K562 (cell line): ENCODE measurements at regions not wholly inside any gene's neighbourhood (a gene's known extent, or its start where the extent isn't known, plus 50 kb on each side); places are given as distances from the start of the nearest gene placed in this dataset.

Experiments
- ASH1L ChIP-seq: fragments of 450-650 bp; IDR thresholded peaks from 2 replicates; pipeline ENCODE4 v1.6.1; 2018; ENCODE audit warnings: borderline replicate concordance, mild to moderate bottlenecking, low read depth; ENCODE audit not compliant: partially characterized antibody
- CREBBP ChIP-seq: IDR thresholded peaks from one replicate; pipeline ENCODE4 v1.6.1; 2012; ENCODE audit warnings: low read depth, mild to moderate bottlenecking, control low read depth, inconsistent platforms, low read length
- CREM ChIP-seq: IDR thresholded peaks from 2 replicates; pipeline ENCODE4 v1.6.1; 2014; ENCODE audit warnings: antibody characterized with exemption, low read depth
- FOS ChIP-seq: IDR thresholded peaks from 3 replicates; pipeline ENCODE4 v1.6.1; 2011; ENCODE audit not compliant: insufficient read length; ENCODE audit errors: extremely low read depth
- FOXM1 ChIP-seq, 2 experiments: fragments of 450-650 bp in 1 of 2; sonication (generic) in 1 of 2; formaldehyde crosslinking in 1 of 2; IDR thresholded peaks; 2 replicates each; pipeline versions ENCODE4 v1.6.1 to v1.9.0; 2017 to 2022; ENCODE audit warnings: low read depth in 2 of 2, mild to moderate bottlenecking in 2 of 2, missing genetic modification reagents in 1 of 2, moderate library complexity in 1 of 2
- KLF13 ChIP-seq: fragments of 450-650 bp; IDR thresholded peaks from 2 replicates; pipeline ENCODE4 v1.6.1; 2016; ENCODE audit warnings: missing genetic modification characterization, low read depth, mild to moderate bottlenecking, missing compliant biosample characterization, moderate library complexity, borderline replicate concordance
- L3MBTL2 ChIP-seq: fragments of 450-650 bp; IDR thresholded peaks from 2 replicates; pipeline ENCODE4 v1.6.1; 2016; ENCODE audit warnings: mild to moderate bottlenecking, moderate library complexity
- POLR2AphosphoS2 ChIP-seq: IDR thresholded peaks from 2 replicates; pipeline ENCODE4 v1.6.1; 2012; ENCODE audit warnings: low read length, improper control_type of control experiment
- POU5F1 ChIP-seq: fragments of 150-350 bp; IDR thresholded peaks from 2 replicates; pipeline ENCODE4 v1.6.1; 2014; ENCODE audit warnings: borderline replicate concordance, low read length, low read depth, mild to moderate bottlenecking; ENCODE audit not compliant: partially characterized antibody
- RBFOX2 ChIP-seq: fragments of 200-400 bp; formaldehyde crosslinking; IDR thresholded peaks from 2 replicates; pipeline ENCODE4 v1.6.1; 2017; ENCODE audit warnings: low read depth, mild to moderate bottlenecking, low read length, moderate library complexity
- RBM25 ChIP-seq: fragments of 200-400 bp; formaldehyde crosslinking; IDR thresholded peaks from 2 replicates; pipeline ENCODE4 v1.6.1; 2018; ENCODE audit warnings: low read length, low read depth, moderate library complexity; ENCODE audit not compliant: severe bottlenecking
- ZSCAN32 ChIP-seq: fragments of 450-650 bp; formaldehyde crosslinking; IDR thresholded peaks from 2 replicates; pipeline ENCODE4 v1.4.0; 2020; ENCODE audit warnings: mild to moderate bottlenecking, moderate library complexity
- TF ChIP-seq, protein P1 (sequence below): fragments of 200-400 bp; formaldehyde crosslinking; IDR thresholded peaks from 2 replicates; pipeline ENCODE4 v1.6.1; 2017; ENCODE audit warnings: mild to moderate bottlenecking, low read depth, low read length, moderate library complexity
- TF ChIP-seq, protein P2 (sequence below): fragments of 250-450 bp; sonication (Bioruptor Pico); IDR thresholded peaks from 2 replicates; pipeline ENCODE4 v1.4.0; 2020; ENCODE audit warnings: mild to moderate bottlenecking
- TF ChIP-seq, protein P3 (sequence below): fragments of 450-650 bp; formaldehyde crosslinking; IDR thresholded peaks from 2 replicates; pipeline ENCODE4 v1.4.0; 2022; ENCODE audit warnings: missing genetic modification characterization

DNA sequence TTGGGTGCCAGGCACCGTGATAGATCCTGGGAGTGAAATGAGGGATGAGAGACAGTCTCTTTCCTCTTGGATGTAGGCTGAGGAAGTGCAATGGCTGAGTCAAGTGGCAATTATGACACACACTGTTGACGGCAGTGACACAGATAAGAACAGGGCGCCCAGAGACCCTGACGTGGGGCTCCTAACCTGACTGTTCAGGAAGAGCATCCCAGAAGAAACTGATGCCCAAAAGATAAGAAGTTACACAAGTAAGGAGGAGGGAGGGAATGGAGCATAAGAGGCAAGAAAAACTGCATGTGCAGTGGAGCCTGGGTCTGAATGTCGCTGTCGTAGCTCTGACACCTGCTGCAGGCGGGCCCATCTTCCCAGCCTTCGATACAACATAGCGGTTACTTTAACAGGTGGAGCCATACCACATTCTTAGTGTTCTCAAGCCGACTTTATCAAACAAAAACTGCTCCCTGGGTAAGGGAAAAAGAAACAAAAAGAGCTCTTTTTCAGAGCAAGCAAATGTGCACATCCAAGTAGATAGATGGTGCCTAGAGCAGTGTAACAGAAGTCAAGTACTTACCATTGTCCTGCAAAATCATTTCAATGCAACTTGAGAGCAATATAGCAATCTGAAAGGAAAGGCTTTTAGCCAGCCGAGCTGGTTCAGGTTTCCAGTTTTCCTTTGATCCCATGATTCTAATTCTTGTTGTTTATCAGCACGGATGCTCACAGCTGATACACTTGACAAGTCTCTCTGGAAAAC is 463.9 kb upstream of the JARID2 start (continued):
- TF ChIP-seq, protein P1, sequence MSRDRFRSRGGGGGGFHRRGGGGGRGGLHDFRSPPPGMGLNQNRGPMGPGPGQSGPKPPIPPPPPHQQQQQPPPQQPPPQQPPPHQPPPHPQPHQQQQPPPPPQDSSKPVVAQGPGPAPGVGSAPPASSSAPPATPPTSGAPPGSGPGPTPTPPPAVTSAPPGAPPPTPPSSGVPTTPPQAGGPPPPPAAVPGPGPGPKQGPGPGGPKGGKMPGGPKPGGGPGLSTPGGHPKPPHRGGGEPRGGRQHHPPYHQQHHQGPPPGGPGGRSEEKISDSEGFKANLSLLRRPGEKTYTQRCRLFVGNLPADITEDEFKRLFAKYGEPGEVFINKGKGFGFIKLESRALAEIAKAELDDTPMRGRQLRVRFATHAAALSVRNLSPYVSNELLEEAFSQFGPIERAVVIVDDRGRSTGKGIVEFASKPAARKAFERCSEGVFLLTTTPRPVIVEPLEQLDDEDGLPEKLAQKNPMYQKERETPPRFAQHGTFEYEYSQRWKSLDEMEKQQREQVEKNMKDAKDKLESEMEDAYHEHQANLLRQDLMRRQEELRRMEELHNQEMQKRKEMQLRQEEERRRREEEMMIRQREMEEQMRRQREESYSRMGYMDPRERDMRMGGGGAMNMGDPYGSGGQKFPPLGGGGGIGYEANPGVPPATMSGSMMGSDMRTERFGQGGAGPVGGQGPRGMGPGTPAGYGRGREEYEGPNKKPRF: no peak
- TF ChIP-seq POU5F1 (no peak), CREBBP (no peak), ZSCAN32 (CRISPR knock-in tag) (no peak), POLR2AphosphoS2 (no peak), RBM25 (no peak), L3MBTL2 (peak; percentile 45; the same call in 1 of the 2 replicates), KLF13 (tag) (no peak), RBFOX2 (no peak), FOXM1 (IDR thresholded peaks at IDR 0.05; ENCODE audit: low read depth) (no peak), FOXM1 (CRISPR knock-in tag; IDR thresholded peaks at IDR 0.05; ENCODE audit: low read depth) (no peak), FOS (peak; percentile 53), CREM (peak; percentile 82), ASH1L (no peak)
- TF ChIP-seq, protein P2, sequence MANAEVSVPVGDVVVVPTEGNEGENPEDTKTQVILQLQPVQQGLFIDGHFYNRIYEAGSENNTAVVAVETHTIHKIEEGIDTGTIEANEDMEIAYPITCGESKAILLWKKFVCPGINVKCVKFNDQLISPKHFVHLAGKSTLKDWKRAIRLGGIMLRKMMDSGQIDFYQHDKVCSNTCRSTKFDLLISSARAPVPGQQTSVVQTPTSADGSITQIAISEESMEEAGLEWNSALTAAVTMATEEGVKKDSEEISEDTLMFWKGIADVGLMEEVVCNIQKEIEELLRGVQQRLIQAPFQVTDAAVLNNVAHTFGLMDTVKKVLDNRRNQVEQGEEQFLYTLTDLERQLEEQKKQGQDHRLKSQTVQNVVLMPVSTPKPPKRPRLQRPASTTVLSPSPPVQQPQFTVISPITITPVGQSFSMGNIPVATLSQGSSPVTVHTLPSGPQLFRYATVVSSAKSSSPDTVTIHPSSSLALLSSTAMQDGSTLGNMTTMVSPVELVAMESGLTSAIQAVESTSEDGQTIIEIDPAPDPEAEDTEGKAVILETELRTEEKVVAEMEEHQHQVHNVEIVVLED (CRISPR knock-in tag): no peak
- TF ChIP-seq, protein P3, sequence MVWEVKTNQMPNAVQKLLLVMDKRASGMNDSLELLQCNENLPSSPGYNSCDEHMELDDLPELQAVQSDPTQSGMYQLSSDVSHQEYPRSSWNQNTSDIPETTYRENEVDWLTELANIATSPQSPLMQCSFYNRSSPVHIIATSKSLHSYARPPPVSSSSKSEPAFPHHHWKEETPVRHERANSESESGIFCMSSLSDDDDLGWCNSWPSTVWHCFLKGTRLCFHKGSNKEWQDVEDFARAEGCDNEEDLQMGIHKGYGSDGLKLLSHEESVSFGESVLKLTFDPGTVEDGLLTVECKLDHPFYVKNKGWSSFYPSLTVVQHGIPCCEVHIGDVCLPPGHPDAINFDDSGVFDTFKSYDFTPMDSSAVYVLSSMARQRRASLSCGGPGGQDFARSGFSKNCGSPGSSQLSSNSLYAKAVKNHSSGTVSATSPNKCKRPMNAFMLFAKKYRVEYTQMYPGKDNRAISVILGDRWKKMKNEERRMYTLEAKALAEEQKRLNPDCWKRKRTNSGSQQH (CRISPR knock-in tag): no peak
